ENCODE measurements at regions not wholly inside any gene's neighbourhood (a gene's known extent, or its start where the extent isn't known, plus 50 kb on each side); places are given as distances from the start of the nearest gene placed in this dataset.

- TF ChIP-seq CTCF (IDR thresholded peaks at IDR 0.05; ENCODE audit: low read depth, low read length) (no peak), EZH2phosphoT487 (IDR thresholded peaks at IDR 0.05; ENCODE audit: low read depth) (no peak)
Observed at GRCh38 chr11:95585069-95585751, 204.4 kb downstream of the FAM76B start.

Measured in OCI-LY3 (cell line).